ENCODE measurements at regions not wholly inside any gene's neighbourhood (a gene's known extent, or its start where the extent isn't known, plus 50 kb on each side); places are given as distances from the start of the nearest gene placed in this dataset.

- Histone ChIP-seq H3K4me2 (ENCODE audit: low read depth, low read length) (no peak overlapping the region), H3F3A (ENCODE audit: insufficient read depth, low read length) (no peaks in the 10 kb centered on the region), H3K4me1 (ENCODE audit: low read length) (no peaks in the 10 kb centered on the region), H3K27ac (ENCODE audit: low read length) (no peak overlapping the region), H4K20me1 (ENCODE audit: insufficient read depth, low read length) (no peaks in the 10 kb centered on the region), H3K9me2 (replicated peaks; ENCODE audit: insufficient read depth, low read length) (no peaks in the 10 kb centered on the region), H3K9ac (ENCODE audit: low read length) (no peak overlapping the region), H3K9me3 (replicated peaks; ENCODE audit: insufficient read depth, low read length) (no peaks in the 10 kb centered on the region), H3K79me2 (ENCODE audit: low read length) (no peaks in the 10 kb centered on the region), H3K27me3 (replicated peaks; ENCODE audit: insufficient read depth, low read length) (no peaks in the 10 kb centered on the region), H3K36me3 (replicated peaks; ENCODE audit: insufficient read depth, low read length) (no peaks in the 10 kb centered on the region), H3K4me3 (ENCODE audit: low read length) (no peak overlapping the region), H2AFZ (ENCODE audit: low read length) (no peak overlapping the region)
- TF ChIP-seq, protein P1, sequence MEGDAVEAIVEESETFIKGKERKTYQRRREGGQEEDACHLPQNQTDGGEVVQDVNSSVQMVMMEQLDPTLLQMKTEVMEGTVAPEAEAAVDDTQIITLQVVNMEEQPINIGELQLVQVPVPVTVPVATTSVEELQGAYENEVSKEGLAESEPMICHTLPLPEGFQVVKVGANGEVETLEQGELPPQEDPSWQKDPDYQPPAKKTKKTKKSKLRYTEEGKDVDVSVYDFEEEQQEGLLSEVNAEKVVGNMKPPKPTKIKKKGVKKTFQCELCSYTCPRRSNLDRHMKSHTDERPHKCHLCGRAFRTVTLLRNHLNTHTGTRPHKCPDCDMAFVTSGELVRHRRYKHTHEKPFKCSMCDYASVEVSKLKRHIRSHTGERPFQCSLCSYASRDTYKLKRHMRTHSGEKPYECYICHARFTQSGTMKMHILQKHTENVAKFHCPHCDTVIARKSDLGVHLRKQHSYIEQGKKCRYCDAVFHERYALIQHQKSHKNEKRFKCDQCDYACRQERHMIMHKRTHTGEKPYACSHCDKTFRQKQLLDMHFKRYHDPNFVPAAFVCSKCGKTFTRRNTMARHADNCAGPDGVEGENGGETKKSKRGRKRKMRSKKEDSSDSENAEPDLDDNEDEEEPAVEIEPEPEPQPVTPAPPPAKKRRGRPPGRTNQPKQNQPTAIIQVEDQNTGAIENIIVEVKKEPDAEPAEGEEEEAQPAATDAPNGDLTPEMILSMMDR (IDR thresholded peaks at IDR 0.05; ENCODE audit: low read length), result no peak
- TF ChIP-seq EZH2phosphoT487 (IDR thresholded peaks at IDR 0.05; ENCODE audit: low read length), result no peak
- no peak for DNase-seq
These were observed 559.8 kb downstream of the LMO4 start for GRCh38 chr1:87888446-87888845.

DNA sequence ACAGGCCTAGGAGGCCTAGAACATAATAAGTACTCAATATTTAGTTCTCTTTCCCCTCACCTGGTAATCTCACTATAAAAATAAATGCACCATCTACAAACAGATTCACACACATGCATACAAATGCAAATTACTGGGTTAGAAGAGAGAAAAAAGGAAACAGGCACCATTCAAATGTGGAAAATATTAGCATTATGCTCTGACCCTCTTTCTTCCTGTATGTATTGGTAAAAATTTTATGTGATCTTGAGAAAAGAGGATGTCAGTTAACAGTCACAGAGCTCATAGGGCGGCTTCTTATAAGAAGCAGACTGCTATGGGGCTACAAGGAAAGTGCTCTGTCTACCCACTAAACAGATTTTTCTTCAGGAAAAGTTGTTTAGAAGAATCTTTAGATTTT lies 565.4 kb downstream of the LMO4 start:
- Histone ChIP-seq H4K20me1 (ENCODE audit: insufficient read depth, low read length) (no peaks in the 10 kb centered on the region), H3K4me3 (ENCODE audit: low read length) (no peak overlapping the region), H2AFZ (ENCODE audit: low read length) (no peak overlapping the region), H3F3A (ENCODE audit: insufficient read depth, low read length) (no peaks in the 10 kb centered on the region), H3K9ac (ENCODE audit: low read length) (no peak overlapping the region), H3K27me3 (replicated peaks; ENCODE audit: insufficient read depth, low read length) (no peaks in the 10 kb centered on the region), H3K36me3 (replicated peaks; ENCODE audit: insufficient read depth, low read length) (no peaks in the 10 kb centered on the region), H3K4me2 (ENCODE audit: low read depth, low read length) (no peak overlapping the region), H3K4me1 (ENCODE audit: low read length) (no peaks in the 10 kb centered on the region), H3K9me3 (replicated peaks; ENCODE audit: insufficient read depth, low read length) (no peaks in the 10 kb centered on the region), H3K27ac (ENCODE audit: low read length) (no peak overlapping the region), H3K79me2 (ENCODE audit: low read length) (no peaks in the 10 kb centered on the region), H3K9me2 (replicated peaks; ENCODE audit: insufficient read depth, low read length) (no peaks in the 10 kb centered on the region)
- DNase-seq, result no peak
- TF ChIP-seq EZH2 (optimal IDR thresholded peaks at IDR 0.05; ENCODE audit: low read depth, low read length) (no peak), EZH2phosphoT487 (IDR thresholded peaks at IDR 0.05; ENCODE audit: low read length) (no peak)
- TF ChIP-seq, protein P1 (IDR thresholded peaks at IDR 0.05; ENCODE audit: low read length), result no peak

- Histone ChIP-seq H3K79me2 (ENCODE audit: low read length) (no peaks in the 10 kb centered on the region), H2AFZ (ENCODE audit: low read length) (no peak overlapping the region), H3K4me3 (ENCODE audit: low read length) (no peak overlapping the region), H3K27me3 (replicated peaks; ENCODE audit: insufficient read depth, low read length) (no peaks in the 10 kb centered on the region), H3K9me2 (replicated peaks; ENCODE audit: insufficient read depth, low read length) (no peaks in the 10 kb centered on the region), H3K27ac (ENCODE audit: low read length) (no peak overlapping the region), H3K4me2 (ENCODE audit: low read depth, low read length) (no peak overlapping the region), H3K4me1 (ENCODE audit: low read length) (0 out of 2 replicates have a peak, but pooled peaks cover 2% of the 10 kb centered on the region), H3K36me3 (replicated peaks; ENCODE audit: insufficient read depth, low read length) (no peaks in the 10 kb centered on the region), H4K20me1 (ENCODE audit: insufficient read depth, low read length) (no peaks in the 10 kb centered on the region), H3F3A (ENCODE audit: insufficient read depth, low read length) (no peaks in the 10 kb centered on the region), H3K9ac (ENCODE audit: low read length) (no peak overlapping the region), H3K9me3 (replicated peaks; ENCODE audit: insufficient read depth, low read length) (no peaks in the 10 kb centered on the region)
- DNase-seq, result no peak
- TF ChIP-seq EZH2 (optimal IDR thresholded peaks at IDR 0.05; ENCODE audit: low read depth, low read length) (no peak), EZH2phosphoT487 (IDR thresholded peaks at IDR 0.05; ENCODE audit: low read length) (no peak)
- TF ChIP-seq, protein P1 (IDR thresholded peaks at IDR 0.05; ENCODE audit: low read length), result no peak
These were observed 568.8 kb downstream of the LMO4 start for GRCh38 chr1:87897481-87897880.
